ENCODE measurements at regions not wholly inside any gene's neighbourhood (a gene's known extent, or its start where the extent isn't known, plus 50 kb on each side); places are given as distances from the start of the nearest gene placed in this dataset.

- no peak for DNase-seq (ENCODE audit: low spot score)
Observed at GRCh38 chr2:12828980-12829379, 112.2 kb downstream of the TRIB2 start.

GRCh38 chr2:12831016-12831415, 114.3 kb downstream of the TRIB2 start:
- DNase-seq (ENCODE audit: low spot score): no peak

DNA sequence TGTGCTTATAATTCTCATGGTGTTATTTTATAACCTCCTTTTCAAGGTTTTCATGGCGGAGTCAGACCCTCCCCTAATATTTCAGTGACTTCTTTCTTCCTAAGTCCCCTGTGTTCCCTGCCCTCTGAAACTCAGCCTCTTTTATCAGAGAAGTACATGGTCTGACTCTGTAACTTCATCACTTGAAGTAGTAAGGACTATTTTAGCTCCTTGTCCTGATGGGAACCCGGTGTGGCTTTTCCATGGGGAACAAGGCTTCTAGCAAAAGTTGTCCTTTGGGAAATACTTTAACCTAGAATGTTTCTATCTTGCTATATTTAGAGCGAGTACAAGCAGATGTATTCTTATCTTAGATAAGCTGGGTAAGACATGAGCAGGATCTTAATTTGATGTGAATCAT, 117.5 kb downstream of the TRIB2 start:
- no peak for DNase-seq (ENCODE audit: low spot score)

DNA sequence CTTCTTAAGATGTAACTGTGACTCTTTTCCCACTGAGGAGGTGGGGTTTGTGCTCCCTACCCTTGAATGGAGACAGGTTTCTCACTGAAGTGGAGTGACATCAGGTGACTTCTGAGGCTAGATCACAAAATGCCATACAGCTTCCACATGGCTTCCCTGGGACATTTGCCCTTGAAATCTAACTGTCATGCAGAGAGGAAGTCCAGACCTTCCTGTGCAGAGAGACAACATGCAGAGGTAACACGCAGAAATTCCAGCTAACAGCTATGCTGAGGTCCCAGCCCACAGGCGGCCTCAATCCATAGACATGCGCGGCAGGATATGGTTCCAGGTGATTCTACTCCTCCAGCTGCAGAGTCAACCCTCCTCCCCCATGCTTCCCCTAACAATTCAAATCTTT, 119.0 kb downstream of the TRIB2 start:
- DNase-seq (ENCODE audit: low spot score): no peak

DNA sequence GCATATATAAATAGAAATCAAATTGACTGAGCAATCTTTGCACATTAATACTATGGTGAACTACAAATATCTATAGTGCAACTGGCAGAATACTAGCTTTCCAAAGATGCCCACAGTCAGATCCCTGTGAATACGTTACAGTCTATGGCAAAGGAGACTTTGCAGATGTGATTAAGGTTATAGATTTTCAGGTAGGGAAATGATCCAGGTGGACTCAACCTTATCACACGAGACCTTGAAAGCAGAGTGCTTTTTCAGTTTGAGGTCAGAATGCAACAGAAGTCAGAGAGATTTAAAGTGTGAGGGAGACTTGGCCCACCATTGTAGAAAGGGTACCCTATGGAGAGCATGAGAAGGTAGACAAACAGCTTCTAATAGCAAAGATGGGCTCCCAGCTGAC, 122.6 kb downstream of the TRIB2 start:
- no peak for DNase-seq (ENCODE audit: low spot score)

- DNase-seq (ENCODE audit: low spot score): no peak
Observed at GRCh38 chr2:12841021-12841420, 124.3 kb downstream of the TRIB2 start.

DNA sequence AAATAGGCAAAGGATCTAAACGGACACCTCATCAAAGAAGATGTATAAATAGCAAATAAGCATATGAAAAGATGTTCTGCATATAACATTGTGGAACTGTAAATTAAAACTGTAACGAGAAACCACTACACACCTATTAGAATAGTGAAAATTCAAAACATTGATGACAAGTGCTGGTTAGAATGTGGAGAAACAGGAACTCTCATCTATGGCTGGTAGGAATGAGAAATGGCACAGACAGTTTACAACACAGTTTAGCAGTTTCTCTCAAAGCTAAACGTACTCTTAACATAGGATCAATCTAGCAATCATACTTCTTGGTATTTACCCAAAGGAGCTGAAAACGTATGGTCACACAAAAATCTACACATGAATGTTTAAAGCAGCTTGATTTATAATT, 126.2 kb downstream of the TRIB2 start:
- DNase-seq (ENCODE audit: low spot score): no peak

- no peak for DNase-seq (ENCODE audit: low spot score)
Observed at GRCh38 chr2:12844511-12844910, 127.8 kb downstream of the TRIB2 start.

DNA sequence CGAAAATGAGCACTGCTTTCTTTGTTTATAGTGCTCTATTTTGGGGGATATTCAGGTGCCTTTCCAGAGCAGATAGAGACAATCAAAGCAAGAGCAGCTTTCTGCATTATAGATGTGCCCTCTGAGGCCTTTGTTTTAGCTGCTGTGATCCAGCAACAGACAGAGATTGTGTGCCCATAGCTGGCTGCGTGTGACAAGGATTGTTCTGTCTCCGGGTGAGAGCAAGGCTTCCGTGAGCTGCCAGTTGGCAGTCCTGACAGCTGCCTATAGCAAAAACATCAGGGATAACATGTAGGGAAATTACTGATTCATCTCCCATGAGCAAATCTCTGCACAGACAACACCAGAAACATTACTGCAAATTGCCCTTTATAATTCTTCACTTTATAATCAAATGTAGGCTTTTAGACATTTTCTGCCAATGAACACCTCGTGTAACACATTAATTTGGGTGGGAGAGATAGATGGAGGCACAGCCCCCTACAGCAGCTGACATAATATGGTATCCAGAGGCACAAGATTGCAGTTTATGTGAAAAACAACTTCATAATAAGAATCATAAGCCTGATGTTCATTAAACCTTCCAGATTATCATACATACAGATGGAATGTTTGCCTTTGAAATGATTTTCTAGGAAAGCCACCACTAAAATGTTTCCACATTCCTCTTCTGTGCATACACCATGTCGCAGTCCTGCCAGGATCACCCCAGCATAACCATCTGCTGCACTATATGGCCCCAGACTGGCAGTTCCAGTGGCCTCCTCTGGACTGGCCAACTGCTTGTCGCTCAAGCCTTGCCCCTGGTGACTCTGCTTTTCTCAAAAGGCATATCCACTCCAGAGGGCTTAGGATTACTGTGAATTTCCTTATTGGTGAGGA, 131.2 kb downstream of the TRIB2 start:
- no peak for DNase-seq (ENCODE audit: low spot score)

DNA sequence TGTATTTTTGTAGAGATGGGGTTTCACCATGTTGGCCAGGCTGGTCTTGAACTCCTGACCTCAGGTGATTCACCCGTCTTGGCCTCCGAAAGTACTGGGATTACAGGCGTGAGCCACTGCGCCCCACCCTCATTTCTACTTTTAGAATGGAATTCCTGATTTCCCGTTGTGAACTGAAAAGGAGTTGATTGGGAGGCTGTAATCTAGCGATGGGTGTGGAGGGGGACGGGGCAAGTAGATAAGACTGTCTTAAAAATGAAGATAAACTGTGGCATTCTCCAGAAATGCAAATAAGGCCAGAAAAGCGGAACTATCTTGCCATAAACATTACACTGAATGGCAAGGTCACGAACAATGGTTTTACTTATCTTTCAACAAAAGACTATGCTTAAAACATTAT, 135.4 kb downstream of the TRIB2 start:
- no peak for DNase-seq (ENCODE audit: low spot score)

GRCh38 chr2:12854001-12854530, 137.3 kb downstream of the TRIB2 start:
- no peak for DNase-seq (ENCODE audit: low spot score)

DNA sequence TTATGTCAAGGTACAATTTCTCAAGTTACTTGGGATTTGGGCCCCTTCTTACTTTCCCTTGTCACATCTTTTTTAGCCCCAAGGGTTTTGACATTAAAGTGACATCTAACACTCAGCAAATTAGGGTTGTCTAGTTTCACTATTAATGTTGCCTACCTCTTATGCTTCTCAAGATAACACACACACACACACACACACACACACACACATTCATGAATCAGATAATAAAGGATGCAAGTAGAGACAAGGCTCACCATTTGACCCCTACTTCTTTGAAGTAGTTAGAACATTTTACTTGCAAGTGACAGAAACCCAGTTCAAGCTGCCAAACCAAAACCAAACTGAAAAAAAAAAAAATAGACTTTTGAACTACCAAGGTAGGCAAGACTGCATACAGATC, 138.8 kb downstream of the TRIB2 start:
- DNase-seq (ENCODE audit: low spot score): peak; percentile 42

DNA sequence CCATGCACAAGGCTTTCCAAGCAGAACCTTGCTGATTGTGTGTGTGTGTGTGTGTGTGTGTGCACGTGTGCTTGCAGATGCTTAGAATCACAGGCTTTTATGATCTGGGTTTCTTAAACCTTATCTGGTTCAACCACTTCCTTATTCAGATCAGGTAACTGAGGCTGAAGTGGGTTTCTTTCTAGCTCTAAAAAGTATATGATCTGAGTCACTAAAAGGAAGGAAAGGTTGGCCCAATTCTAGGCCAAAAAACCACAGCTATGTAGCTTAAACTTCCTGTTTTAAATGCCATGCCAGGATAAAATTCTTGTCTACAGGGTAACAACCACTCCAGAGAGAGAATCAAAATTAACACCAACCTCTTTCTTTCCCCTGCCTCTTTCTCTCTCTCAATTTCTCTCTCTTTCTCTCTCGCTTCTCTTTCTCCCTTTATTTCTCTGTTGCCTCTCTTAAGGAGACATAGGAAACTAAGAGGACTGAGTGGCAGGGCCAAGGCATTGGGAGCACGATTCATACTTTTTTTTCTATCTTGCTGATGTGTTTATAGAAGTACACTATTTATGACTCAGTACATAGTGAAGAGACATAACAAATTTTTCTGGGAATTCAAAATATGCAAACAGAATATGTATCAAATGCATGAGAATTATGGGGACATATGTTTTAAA, 140.3 kb downstream of the TRIB2 start:
- peak; percentile 73 for DNase-seq (ENCODE audit: low spot score)

- no peak for DNase-seq (ENCODE audit: low spot score)
Observed at GRCh38 chr2:12857891-12858290, 141.2 kb downstream of the TRIB2 start.

DNA sequence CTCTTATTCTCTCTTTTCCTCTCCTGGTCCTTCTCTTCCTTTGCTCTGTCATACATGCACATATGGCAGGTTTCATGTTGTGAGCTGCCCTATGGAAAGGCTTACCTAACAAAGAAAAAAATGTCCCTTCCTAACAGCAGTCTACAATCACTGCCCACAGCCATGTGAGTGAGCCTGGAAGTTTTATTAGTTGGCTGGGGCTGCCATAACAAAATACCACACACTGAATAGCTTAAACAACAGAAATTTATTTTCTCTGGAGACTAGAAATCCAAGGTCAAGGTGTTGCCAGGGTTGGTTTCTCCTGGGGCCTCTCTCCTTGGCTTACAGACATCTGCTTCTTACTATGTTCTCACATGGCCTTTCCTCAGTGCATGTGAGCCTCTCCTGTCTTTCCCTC, 142.1 kb downstream of the TRIB2 start:
- DNase-seq (ENCODE audit: low spot score): no peak

DNA sequence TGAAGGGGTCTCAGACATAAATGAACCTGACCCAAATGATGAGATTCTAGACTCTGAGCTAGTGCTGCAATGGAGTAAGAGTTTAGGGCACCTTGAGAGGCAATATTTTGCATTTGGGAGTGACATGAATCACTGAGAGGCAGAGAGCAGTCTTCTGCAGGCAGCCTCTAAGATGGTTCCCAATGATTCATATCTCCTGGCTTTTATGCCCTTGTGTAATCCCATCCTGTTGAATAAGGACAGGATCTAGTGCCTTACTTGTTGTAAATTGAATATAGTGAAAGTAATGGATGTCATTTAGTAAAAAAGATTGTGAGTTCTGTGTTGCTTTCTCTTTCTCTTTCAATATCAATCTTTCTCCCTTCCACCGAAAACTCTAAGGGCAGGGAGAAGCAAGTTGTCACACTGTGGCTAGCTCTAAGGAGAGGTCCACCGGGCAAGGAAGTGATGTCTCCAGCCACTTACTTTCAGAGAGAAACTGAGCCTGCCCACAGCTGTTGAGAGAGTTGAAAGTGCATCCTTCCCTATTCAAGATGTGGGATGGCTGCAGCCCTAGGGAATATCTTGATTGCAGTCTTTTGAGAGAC, 144.7 kb downstream of the TRIB2 start:
- peak; percentile 2 for DNase-seq (ENCODE audit: low spot score)

- no peak for DNase-seq (ENCODE audit: low spot score)
Observed at GRCh38 chr2:12862541-12862940, 145.8 kb downstream of the TRIB2 start.

- DNase-seq (ENCODE audit: low spot score): no peak
Observed at GRCh38 chr2:12863937-12864336, 147.2 kb downstream of the TRIB2 start.

DNA sequence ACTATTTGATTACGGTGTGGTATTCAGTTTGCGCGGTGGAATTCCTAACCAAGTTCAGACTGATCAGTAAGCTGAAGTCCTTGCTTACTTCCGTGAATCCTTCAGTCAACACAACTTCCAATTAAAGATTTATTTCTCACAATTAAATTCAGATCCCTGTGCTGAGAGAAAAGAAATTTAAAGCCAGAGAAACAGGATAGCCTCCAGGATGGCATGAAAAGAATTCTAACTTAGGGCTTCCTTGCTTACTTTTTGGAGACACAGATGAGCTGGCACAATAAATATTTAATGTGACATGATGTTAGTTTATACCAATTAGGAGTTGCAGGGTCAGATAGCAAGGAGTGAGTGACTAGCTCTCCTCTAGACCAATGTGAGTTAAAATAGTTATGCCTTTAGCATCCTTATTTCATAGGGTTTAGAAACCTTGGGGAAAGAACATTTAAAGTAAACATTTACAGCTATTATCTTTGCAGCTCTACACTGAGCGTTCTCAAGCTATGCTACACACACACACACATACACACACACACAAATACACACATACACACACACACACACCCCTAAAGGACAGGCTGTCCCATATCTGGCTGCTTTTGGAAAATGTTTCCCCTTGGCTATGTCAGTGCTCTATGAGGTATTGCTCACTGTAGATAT, 151.0 kb downstream of the TRIB2 start:
- no peak for DNase-seq (ENCODE audit: low spot score)

DNA sequence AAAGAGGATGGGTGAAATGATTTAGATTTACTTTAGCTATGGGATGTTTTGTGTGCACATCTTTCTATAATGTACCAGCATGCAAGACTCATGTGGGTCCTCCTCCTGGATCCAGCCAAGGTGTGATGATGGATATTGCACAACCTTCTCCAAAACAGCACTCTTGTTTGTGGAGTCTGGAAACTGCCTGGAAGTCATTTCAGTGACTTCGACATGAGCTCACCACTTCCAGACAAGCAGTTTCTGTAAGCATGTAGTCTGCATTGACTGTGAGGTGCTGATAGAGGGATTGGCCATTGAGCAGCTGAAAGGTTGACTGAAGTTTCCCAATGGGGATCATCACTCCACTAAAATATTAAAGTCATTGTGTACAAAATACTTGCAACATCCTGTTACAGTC, 154.0 kb downstream of the TRIB2 start:
- no peak for DNase-seq (ENCODE audit: low spot score)

DNA sequence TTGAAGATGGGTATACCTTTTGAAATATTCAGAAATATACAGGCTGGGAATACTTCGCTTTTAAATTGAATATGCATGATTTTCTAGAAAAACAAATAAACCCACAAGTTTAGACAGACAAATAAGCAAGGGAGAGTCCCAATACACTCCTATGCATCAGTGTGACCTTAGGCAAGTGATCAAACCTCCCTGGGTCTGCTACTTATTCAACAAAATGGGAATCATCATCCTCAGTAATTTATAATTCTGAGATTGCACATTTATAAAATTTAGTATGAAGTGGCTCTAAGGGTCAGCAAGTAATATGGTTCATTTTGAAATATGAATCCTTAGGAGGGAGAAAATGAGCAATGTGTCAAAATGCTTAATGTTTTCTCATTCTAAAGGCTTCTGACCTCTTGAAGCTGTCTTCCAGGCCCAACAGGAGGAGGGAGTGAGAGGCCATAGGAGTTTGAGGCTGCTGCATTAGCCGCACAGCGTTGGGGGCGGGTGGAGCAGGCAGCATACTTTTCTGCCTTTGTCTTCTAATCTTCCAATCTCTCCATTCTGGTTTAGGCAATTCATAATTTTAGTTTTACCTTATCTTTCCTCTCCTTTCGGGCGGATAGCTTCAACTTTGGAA, 155.1 kb downstream of the TRIB2 start:
- DNase-seq (ENCODE audit: low spot score): no peak

- no peak for DNase-seq (ENCODE audit: low spot score)
Observed at GRCh38 chr2:12877761-12878160, 161.0 kb downstream of the TRIB2 start.
